ENCODE measurements at regions not wholly inside any gene's neighbourhood (a gene's known extent, or its start where the extent isn't known, plus 50 kb on each side); places are given as distances from the start of the nearest gene placed in this dataset.

DNA sequence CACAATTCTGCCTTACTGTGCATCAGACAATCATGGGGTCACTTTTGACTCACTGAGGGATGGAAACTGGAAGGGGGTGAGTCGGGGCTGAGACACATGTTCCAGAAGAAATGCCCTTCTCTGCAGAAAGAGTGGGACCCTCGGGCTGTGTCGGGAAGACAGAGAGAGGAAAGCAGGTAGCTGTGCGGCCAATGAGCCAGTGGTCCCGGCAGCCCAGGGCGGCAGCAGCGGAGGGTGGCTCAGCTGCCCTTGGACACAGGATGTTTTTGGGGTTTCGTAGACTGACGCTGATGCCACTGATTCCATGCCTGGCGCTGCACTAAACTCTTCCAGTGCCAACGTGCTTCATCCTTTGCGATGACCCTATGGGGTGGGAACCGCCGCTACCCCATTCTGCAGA, 78.4 kb upstream of the PPP1R26 start:
- H2AFZ ChIP-seq (ENCODE audit: low read depth, low read length) = no peak overlapping the region
- ATAC-seq (no peak), DNase-seq (ENCODE audit: extremely low read depth in 1 of 4, low spot score in 3 of 4) (no peak), FAIRE-seq (no peak)
- H3K36me3 ChIP-seq (ENCODE audit: control insufficient read depth, insufficient read depth, low read length) = no peaks in the 10 kb centered on the region
- no peaks in the 10 kb centered on the region for H3K9me3 ChIP-seq (replicated peaks; ENCODE audit: control insufficient read depth, insufficient read depth, low read depth, low read length)
- ChIA-PET POLR2A (no interaction called here), CTCF (ENCODE audit: low intra/inter-chr PET ratio) (no interaction called here)
- no peak overlapping the region for H3K4me3 ChIP-seq
- H3K27ac ChIP-seq (ENCODE audit: extremely low read depth, low read depth, low read length) = no peak overlapping the region
- H3K9ac ChIP-seq (ENCODE audit: insufficient read depth in 1 of 2, low read depth in 2 of 2, low read length in 2 of 2) = no peak overlapping the region
- peaks cover 0 to 23% of the 10 kb centered on the region in 2 experiments; a peak in 2 of 5 replicates for H3K4me1 ChIP-seq (replicated peaks in 1 of 2; ENCODE audit: control insufficient read depth in 2 of 2, insufficient read depth in 2 of 2, low read length in 2 of 2)
- no TSS peak for BruUV-seq (replicated peaks)
- H4K20me1 ChIP-seq (replicated peaks; ENCODE audit: control insufficient read depth, insufficient read depth, low read length) = 0 out of 2 replicates have a peak, but pooled peaks cover 5% of the 10 kb centered on the region
- intact Hi-C loops (cut with micrococcal nuclease) (no loop called here), in situ Hi-C loops (cut with MboI) (no loop called here)
- H3K79me2 ChIP-seq (ENCODE audit: control insufficient read depth, insufficient read depth, low read length) = no peaks in the 10 kb centered on the region
- H3K27me3 ChIP-seq (ENCODE audit: control insufficient read depth in 2 of 2, insufficient read depth in 2 of 2, low read length in 2 of 2) = peaks cover 7 to 64% of the 10 kb centered on the region in 2 experiments; a peak in 3 of 5 replicates
- no peaks in the 10 kb centered on the region for H3K9me1 ChIP-seq (ENCODE audit: control insufficient read depth, insufficient read depth, low read length)
- 22% methylated on average over 13 of the region's 14 CpGs for WGBS (ENCODE audit: insufficient coverage, low coverage, missing lambda C conversion rate)
- H3K4me2 ChIP-seq (ENCODE audit: insufficient read depth, low read length) = no peak overlapping the region
- TF ChIP-seq PURB (CRISPR knock-in tag; IDR thresholded peaks at IDR 0.05; ENCODE audit: low read depth) (no peak), NR2C1 (IDR thresholded peaks at IDR 0.05) (no peak), NR2C1 (tag; IDR thresholded peaks at IDR 0.05) (no peak), OTX1 (CRISPR knock-in tag; IDR thresholded peaks at IDR 0.05) (no peak), SMARCA5 (IDR thresholded peaks at IDR 0.05) (no peak), ZNF316 (IDR thresholded peaks at IDR 0.05) (no peak), ZNF311 (CRISPR knock-in tag; IDR thresholded peaks at IDR 0.05) (no peak), ELF4 (CRISPR knock-in tag; IDR thresholded peaks at IDR 0.05) (no peak), HMGN3 (IDR thresholded peaks at IDR 0.05; ENCODE audit: borderline replicate concordance, extremely low read depth, insufficient read length, low read depth, low read length) (no peak), ZMIZ1 (IDR thresholded peaks at IDR 0.05; ENCODE audit: low read depth in 2 of 2, low read length in 2 of 2) (no peak), SNIP1 (IDR thresholded peaks at IDR 0.05; ENCODE audit: low read depth) (no peak), NFATC3 (IDR thresholded peaks at IDR 0.05) (no peak), ZNF445 (CRISPR knock-in tag; IDR thresholded peaks at IDR 0.05; ENCODE audit: low read depth) (no peak), UBTF (IDR thresholded peaks at IDR 0.05; ENCODE audit: borderline replicate concordance in 1 of 2, low read depth in 2 of 2, low read length in 2 of 2) (no peak), ARID1B (IDR thresholded peaks at IDR 0.05) (no peak), PHB2 (IDR thresholded peaks at IDR 0.05; ENCODE audit: low read depth) (no peak), TBP (optimal IDR thresholded peaks at IDR 0.05; ENCODE audit: low read depth, low read length) (no peak), TAF7 (tag; IDR thresholded peaks at IDR 0.05) (no peak)

Measured in K562 (cell line).